Heart left ventricle (tissue), 16 donors: ENCODE measurements at regions not wholly inside any gene's neighbourhood (a gene's known extent, or its start where the extent isn't known, plus 50 kb on each side); places are given as distances from the start of the nearest gene placed in this dataset.

Source experiments
- ATAC-seq, 4 donors: fragments of 200-7000 bp; cut with Tn5 transposase; one replicate each; pipeline ENCODE4 v1.9.1; 2020 to 2022; ENCODE audit warnings: moderate library complexity in 4 of 4, mild to moderate bottlenecking in 3 of 4, moderate number of reproducible peaks in 1 of 4
- DNase-seq, 5 donors: peaks; one replicate each; pipeline ENCODE4 v3.0.0-alpha.2; 2020
- H3K27ac ChIP-seq, 12 donors: fragments of 200-600 bp; sonication (generic) in 4 of 12; one replicate each; pipeline versions ENCODE4 v1.5.0 to v1.8.0; 2016 to 2022; ENCODE audit warnings: mild to moderate bottlenecking in 2 of 12
- H3K27me3 ChIP-seq, 9 donors: fragments of 200-600 bp; sonication (generic) in 2 of 9; one replicate each; pipeline versions ENCODE4 v1.5.1 to v1.8.0; 2016 to 2022; ENCODE audit warnings: mild to moderate bottlenecking in 3 of 9
- H3K36me3 ChIP-seq, 9 donors: fragments of 200-600 bp; sonication (generic) in 2 of 9; one replicate each; pipeline versions ENCODE4 v1.5.0 to v1.8.0; 2018 to 2022; ENCODE audit warnings: mild to moderate bottlenecking in 2 of 9
- H3K4me1 ChIP-seq, 12 donors: fragments of 200-600 bp; sonication (generic) in 4 of 12; one replicate each; pipeline versions ENCODE4 v1.5.0 to v1.8.0; 2016 to 2022; ENCODE audit warnings: mild to moderate bottlenecking in 3 of 12
- H3K4me3 ChIP-seq, 12 donors: fragments of 200-600 bp; sonication (generic) in 4 of 12; one replicate each; pipeline versions ENCODE4 v1.5.0 to v1.8.0; 2017 to 2022; ENCODE audit warnings: mild to moderate bottlenecking in 9 of 12, moderate library complexity in 4 of 12
- H3K9me3 ChIP-seq, 12 donors: fragments of 200-600 bp; sonication (generic) in 4 of 12; one replicate each; pipeline versions ENCODE4 v1.5.0 to v1.8.0; 2016 to 2022; ENCODE audit warnings: mild to moderate bottlenecking in 1 of 12
- CTCF ChIP-seq, 12 donors: fragments of 200-600 bp; sonication (generic) in 4 of 12; IDR thresholded peaks; one replicate each; pipeline versions ENCODE4 v1.5.0 to v1.8.0; 2018 to 2022; ENCODE audit warnings: antibody characterized with exemption in 12 of 12, mild to moderate bottlenecking in 5 of 12
- POLR2A ChIP-seq, 2 donors: fragments of 450-650 bp; IDR thresholded peaks; one replicate each; pipeline ENCODE4 v1.6.1; 2017; ENCODE audit warnings: antibody characterized with exemption in 2 of 2, mild to moderate bottlenecking in 2 of 2, moderate library complexity in 2 of 2
- WGBS, 4 donors: extraction: QIAGEN DNeasy Blood & Tissue Kit in 2 of 4; methylation state at CpG; one replicate each; pipeline versions ENCODE4 v1.1.5 to v1.1.7; 2013 to 2018; 5-methylcytosine and 5-hydroxymethylcytosine counted together
- intact Hi-C, 10 donors: fragments of 100-400 bp; cut with DNase I; formaldehyde crosslinking; loops; one replicate each; pipeline versions ENCODE4 v1.11.1 to v1.14.2; 2022
- donor health status: ischemic (EF 13 %, LVEDD 7.1; RV severe dilation, severe dysfunction).
- donor health status: healthy with polysubstance abuse.
- donor health status: DM: no; HTN: yes; CAD: no.
- donor health status: DM: no; HTN: no; CAD: no.
- donor health status: ischemic (EF 25% LVEDD 6.9; RV normal size, moderate dysfunction).
- donor health status: ischemic (EF 25% LVEDD 5.7; RV mildly dilated, moderate dysfunction).
- donor health status: healthy.
- donor health status: DM: yes; HTN: yes; CAD: no.
- donor health status: ischemic (EF 35%, LVEDD 5.7; RV mildly dilated, moderate dysfunction).
- donor health status: nonischemic (EF 11% LVEDD 7.7; RV severe dilation, severe dysfunction).
- donor health status: DM: yes; HTN: yes; CAD: no.
- donor health status: PGD.
- donor health status: ischemic (EF 29% LVEDD 5.4; RV normal size, mild dysfunction).
- donor health status: nonischemic (EF 23%, LVEDD 6.1; RV moderate dilation, normal function).

- no peaks in the 10 kb centered on the region for H3K9me3 ChIP-seq
- no peak for TF ChIP-seq CTCF (IDR thresholded peaks at IDR 0.05)
- no peak for TF ChIP-seq POLR2A (IDR thresholded peaks at IDR 0.05)
- ATAC-seq (no peak), DNase-seq (no peak)
- intact Hi-C loops: no loop called here
- H3K36me3 ChIP-seq: no peaks in the 10 kb centered on the region
- no peaks in the 10 kb centered on the region for H3K27me3 ChIP-seq
- no peak overlapping the region for H3K4me3 ChIP-seq
- WGBS, 4 donors: 81 to 89% (median 88%) methylated on average over 2 of the region's 2 CpGs
- no peak overlapping the region for H3K27ac ChIP-seq
- no peaks in the 10 kb centered on the region for H3K4me1 ChIP-seq
Measured at GRCh38 chr10:4473977-4474376, 352.0 kb upstream of the AKR1E2 start.

GRCh38 chr10:4472190-4472904, 353.7 kb upstream of the AKR1E2 start:
- ATAC-seq: no peak
- no peaks in the 10 kb centered on the region for H3K4me1 ChIP-seq
- TF ChIP-seq CTCF (IDR thresholded peaks at IDR 0.05): no peak
- TF ChIP-seq POLR2A (IDR thresholded peaks at IDR 0.05): no peak

GRCh38 chr10:4470231-4470835, 355.7 kb upstream of the AKR1E2 start:
- H3K36me3 ChIP-seq: no peaks in the 10 kb centered on the region
- no peak overlapping the region for H3K4me3 ChIP-seq
- TF ChIP-seq POLR2A (IDR thresholded peaks at IDR 0.05) (no peak), CTCF (IDR thresholded peaks at IDR 0.05) (no peak)
- no peaks in the 10 kb centered on the region for H3K27me3 ChIP-seq
- DNase-seq (no peak), ATAC-seq (no peak)
- no peaks in the 10 kb centered on the region for H3K4me1 ChIP-seq
- 88 to 94% (median 94%) methylated on average over 4 of the region's 4 CpGs for WGBS, 4 donors
- intact Hi-C loops: no loop called here
- no peaks in the 10 kb centered on the region for H3K9me3 ChIP-seq
- H3K27ac ChIP-seq: no peak overlapping the region

More at GRCh38 chr10:4472190-4472904, 353.7 kb upstream of the AKR1E2 start:
- no peak overlapping the region for H3K27ac ChIP-seq
- no peaks in the 10 kb centered on the region for H3K27me3 ChIP-seq
- H3K9me3 ChIP-seq: no peaks in the 10 kb centered on the region
- WGBS, 4 donors: 96 to 99% (median 98%) methylated on average over 7 of the region's 7 CpGs
- DNase-seq: no peak
- intact Hi-C loops: no loop called here
- no peak overlapping the region for H3K4me3 ChIP-seq
- no peaks in the 10 kb centered on the region for H3K36me3 ChIP-seq

- TF ChIP-seq POLR2A (IDR thresholded peaks at IDR 0.05) (no peak), CTCF (IDR thresholded peaks at IDR 0.05) (no peak)
- Histone ChIP-seq H3K4me3 (no peak overlapping the region), H3K4me1 (no peaks in the 10 kb centered on the region), H3K36me3 (no peaks in the 10 kb centered on the region), H3K27me3 (no peaks in the 10 kb centered on the region), H3K9me3 (no peaks in the 10 kb centered on the region), H3K27ac (no peak overlapping the region)
- DNase-seq (no peak), ATAC-seq (no peak)
- intact Hi-C loops: no loop called here
- 68 to 77% (median 71%) methylated on average over 1 of the region's 1 CpG for WGBS, 4 donors
Measured at GRCh38 chr10:4467481-4467880, 358.5 kb upstream of the AKR1E2 start.
